Left lung (tissue), 4 donors: ENCODE measurements at regions not wholly inside any gene's neighbourhood (a gene's known extent, or its start where the extent isn't known, plus 50 kb on each side); places are given as distances from the start of the nearest gene placed in this dataset.

Source experiments
- ATAC-seq: fragments of 200-7000 bp; cut with Tn5 transposase; one replicate; pipeline ENCODE4 v1.9.1; 2020; ENCODE audit warnings: moderate library complexity
- DNase-seq, 4 donors: peaks; one replicate each; pipeline ENCODE4 v3.0.0-alpha.2; 2013 to 2020
- H3K27ac ChIP-seq, 2 donors: fragments of 200-600 bp; sonication (generic) in 1 of 2; one replicate each; pipeline versions ENCODE4 v1.5.0 to v1.8.0; 2020 to 2021
- H3K27me3 ChIP-seq, 2 donors: fragments of 200-600 bp; sonication (generic) in 1 of 2; one replicate each; pipeline versions ENCODE4 v1.5.0 to v1.8.0; 2020 to 2021
- H3K36me3 ChIP-seq, 2 donors: fragments of 200-600 bp; sonication (generic) in 1 of 2; one replicate each; pipeline versions ENCODE4 v1.5.0 to v1.8.0; 2020 to 2021
- H3K4me1 ChIP-seq, 2 donors: fragments of 200-600 bp; one replicate each; pipeline ENCODE4 v1.8.0; 2021
- H3K4me3 ChIP-seq, 2 donors: fragments of 200-600 bp; sonication (generic) in 1 of 2; one replicate each; pipeline versions ENCODE4 v1.5.0 to v1.8.0; 2020 to 2021; ENCODE audit warnings: mild to moderate bottlenecking in 1 of 2
- H3K9me3 ChIP-seq, 2 donors: fragments of 200-600 bp; sonication (generic) in 1 of 2; one replicate each; pipeline versions ENCODE4 v1.5.0 to v1.8.0; 2020 to 2021
- intact Hi-C, 2 donors: fragments of 100-400 bp; cut with DNase I; formaldehyde crosslinking; loops; one replicate each; pipeline versions ENCODE4 v1.11.2 to v1.14.2; 2022
- TF ChIP-seq, protein P1 (sequence below), 2 donors: fragments of 200-600 bp; sonication (generic) in 1 of 2; IDR thresholded peaks; one replicate each; pipeline versions ENCODE4 v1.5.0 to v1.8.0; 2021; ENCODE audit warnings: antibody characterized with exemption in 2 of 2
- donor health status: DM: no; HTN: yes; CAD: no.
- donor health status: DM: no; HTN: no; CAD: no.

DNA sequence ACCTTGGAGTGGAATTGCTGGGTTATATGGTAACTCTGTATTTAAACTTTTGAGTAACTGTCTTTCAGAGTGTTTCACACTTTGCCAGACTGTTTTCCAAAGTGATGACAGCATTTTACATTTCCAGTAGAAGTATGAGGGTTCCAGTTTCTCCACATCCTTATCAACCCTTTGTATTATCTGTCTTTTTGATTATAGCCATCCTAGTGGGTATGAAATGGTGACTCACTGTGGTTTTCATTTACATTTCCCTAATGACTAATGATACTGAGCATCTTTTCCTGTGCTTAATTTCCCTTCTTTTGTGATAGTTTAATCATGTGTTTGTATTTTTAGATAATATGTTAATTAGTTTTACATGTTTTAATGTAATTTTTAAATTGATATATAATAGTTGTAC, 138.1 kb upstream of the DAZL start:
- ATAC-seq (no peak), DNase-seq (no peak)
- H3K4me3 ChIP-seq, result no peak overlapping the region
- H3K27ac ChIP-seq, result no peak overlapping the region
- H3K36me3 ChIP-seq, result no peaks in the 10 kb centered on the region
- peaks cover 0 to 6% of the 10 kb centered on the region in 2 donors for H3K9me3 ChIP-seq
- TF ChIP-seq, protein P1, sequence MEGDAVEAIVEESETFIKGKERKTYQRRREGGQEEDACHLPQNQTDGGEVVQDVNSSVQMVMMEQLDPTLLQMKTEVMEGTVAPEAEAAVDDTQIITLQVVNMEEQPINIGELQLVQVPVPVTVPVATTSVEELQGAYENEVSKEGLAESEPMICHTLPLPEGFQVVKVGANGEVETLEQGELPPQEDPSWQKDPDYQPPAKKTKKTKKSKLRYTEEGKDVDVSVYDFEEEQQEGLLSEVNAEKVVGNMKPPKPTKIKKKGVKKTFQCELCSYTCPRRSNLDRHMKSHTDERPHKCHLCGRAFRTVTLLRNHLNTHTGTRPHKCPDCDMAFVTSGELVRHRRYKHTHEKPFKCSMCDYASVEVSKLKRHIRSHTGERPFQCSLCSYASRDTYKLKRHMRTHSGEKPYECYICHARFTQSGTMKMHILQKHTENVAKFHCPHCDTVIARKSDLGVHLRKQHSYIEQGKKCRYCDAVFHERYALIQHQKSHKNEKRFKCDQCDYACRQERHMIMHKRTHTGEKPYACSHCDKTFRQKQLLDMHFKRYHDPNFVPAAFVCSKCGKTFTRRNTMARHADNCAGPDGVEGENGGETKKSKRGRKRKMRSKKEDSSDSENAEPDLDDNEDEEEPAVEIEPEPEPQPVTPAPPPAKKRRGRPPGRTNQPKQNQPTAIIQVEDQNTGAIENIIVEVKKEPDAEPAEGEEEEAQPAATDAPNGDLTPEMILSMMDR (IDR thresholded peaks at IDR 0.05), result no peak
- intact Hi-C loops, result no loop called here
- no peaks in the 10 kb centered on the region for H3K27me3 ChIP-seq
- no peaks in the 10 kb centered on the region for H3K4me1 ChIP-seq

DNA sequence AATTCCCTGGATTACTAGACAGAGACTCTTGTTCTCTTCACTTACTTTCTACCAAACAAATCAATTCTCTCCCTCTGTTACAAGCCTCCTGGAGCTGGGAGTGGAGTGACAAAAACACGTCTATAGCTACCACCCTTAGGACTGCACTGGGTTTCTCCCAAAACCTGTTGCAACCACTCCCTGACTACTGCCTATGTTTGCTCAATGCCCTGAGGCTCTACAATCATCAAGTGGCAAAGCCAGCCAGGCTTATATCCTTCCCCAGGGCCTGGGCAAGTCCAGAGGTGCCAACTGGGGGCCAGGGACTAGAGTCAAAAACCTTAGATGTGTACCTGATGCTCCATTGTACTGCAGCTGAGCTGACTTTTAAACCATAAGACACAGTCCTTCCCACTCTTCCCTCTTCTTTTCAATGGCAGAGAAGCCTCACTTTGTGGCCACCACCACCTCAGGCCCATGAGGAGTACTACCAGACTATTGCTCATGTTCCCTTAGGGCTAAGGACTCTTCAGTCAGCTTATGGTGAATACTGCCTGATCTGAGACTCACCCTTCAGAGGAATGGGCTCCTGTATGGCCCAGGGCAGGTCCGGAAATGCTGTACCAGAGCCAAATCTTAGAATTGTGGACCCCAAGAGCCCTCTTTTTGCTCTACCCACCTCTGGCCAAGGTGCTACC, 125.4 kb upstream of the PLCL2 start:
- H3K4me1 ChIP-seq, result no peaks in the 10 kb centered on the region
- TF ChIP-seq, protein P1 (IDR thresholded peaks at IDR 0.05), result no peak
- no peak for ATAC-seq
- H3K4me3 ChIP-seq, result no peak overlapping the region
- no peaks in the 10 kb centered on the region for H3K36me3 ChIP-seq
- H3K27me3 ChIP-seq, result no peaks in the 10 kb centered on the region
- H3K27ac ChIP-seq, result no peak overlapping the region
- intact Hi-C loops, result no loop called here
- DNase-seq, result no peak
- H3K9me3 ChIP-seq, result no peaks in the 10 kb centered on the region

DNA sequence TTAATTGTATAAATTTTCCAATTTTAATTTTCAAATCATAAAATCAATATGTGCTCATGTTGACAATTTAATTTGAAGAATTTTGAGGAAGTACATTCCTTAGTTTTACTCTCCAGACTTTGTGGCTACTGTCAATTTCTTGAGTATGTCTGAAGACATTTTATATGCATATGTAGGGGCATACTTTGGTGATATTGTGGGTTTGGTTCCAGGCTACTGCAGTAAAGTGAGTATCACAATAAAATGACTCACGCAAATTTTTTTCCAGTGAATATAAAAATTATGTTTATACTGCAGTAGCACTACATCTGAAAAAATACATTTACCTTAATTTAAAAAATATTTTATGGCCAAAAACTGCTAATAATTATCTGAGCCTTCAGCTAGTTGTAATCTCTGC, 123.2 kb upstream of the PLCL2 start:
- intact Hi-C loops, result no loop called here
- H3K9me3 ChIP-seq, result no peaks in the 10 kb centered on the region
- ATAC-seq (no peak), DNase-seq (no peak)
- H3K36me3 ChIP-seq, result no peaks in the 10 kb centered on the region
- H3K27ac ChIP-seq, result no peak overlapping the region
- no peaks in the 10 kb centered on the region for H3K4me1 ChIP-seq
- H3K27me3 ChIP-seq, result no peaks in the 10 kb centered on the region
- TF ChIP-seq, protein P1 (IDR thresholded peaks at IDR 0.05), result no peak
- no peak overlapping the region for H3K4me3 ChIP-seq

DNA sequence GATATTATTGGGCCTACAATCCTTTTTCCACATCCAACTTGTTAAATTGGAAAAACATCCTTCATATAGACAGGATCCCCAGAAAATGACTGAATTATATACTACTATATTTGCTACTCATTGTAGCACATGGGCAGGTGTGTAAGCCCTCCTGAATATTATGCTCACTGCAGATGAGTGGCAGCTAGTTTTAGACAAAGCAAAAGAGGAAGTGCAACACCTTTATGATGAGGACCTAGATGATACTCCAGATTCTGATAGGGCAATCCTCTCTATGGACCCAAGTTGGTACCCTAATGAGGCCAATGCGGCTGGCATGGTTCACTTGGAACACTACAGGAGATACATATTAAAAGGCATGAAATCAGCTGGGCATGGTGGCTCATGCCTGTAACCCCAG, 119.1 kb upstream of the PLCL2 start:
- no peaks in the 10 kb centered on the region for H3K27me3 ChIP-seq
- TF ChIP-seq, protein P1 (IDR thresholded peaks at IDR 0.05), result no peak
- intact Hi-C loops, result no loop called here
- no peak overlapping the region for H3K27ac ChIP-seq
- H3K9me3 ChIP-seq, result no peaks in the 10 kb centered on the region
- H3K4me1 ChIP-seq, result no peaks in the 10 kb centered on the region
- no peaks in the 10 kb centered on the region for H3K36me3 ChIP-seq
- DNase-seq, result no peak
- ATAC-seq, result no peak
- H3K4me3 ChIP-seq, result no peak overlapping the region

DNA sequence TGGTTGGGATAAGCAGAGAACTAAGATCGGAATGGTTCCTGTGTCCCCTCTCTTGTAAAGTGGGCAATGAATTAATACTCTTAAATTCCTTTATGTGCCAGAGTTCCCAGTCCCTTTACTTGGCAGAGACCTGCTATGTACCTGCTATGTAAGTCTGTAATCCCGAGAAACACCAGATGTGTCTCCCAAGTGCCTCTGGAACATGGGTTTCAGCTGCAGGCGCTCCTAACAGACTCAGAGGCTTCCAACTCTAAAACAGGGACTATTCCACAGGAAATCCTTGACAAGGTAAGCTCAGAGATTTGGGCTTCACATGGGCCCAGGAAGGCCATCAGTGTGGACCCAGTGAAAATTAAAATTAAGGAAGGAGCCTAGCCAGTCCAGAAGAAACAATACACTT, 117.7 kb upstream of the PLCL2 start:
- no peaks in the 10 kb centered on the region for H3K36me3 ChIP-seq
- H3K4me3 ChIP-seq, result no peak overlapping the region
- no peak overlapping the region for H3K27ac ChIP-seq
- intact Hi-C loops, result no loop called here
- TF ChIP-seq, protein P1 (IDR thresholded peaks at IDR 0.05), result no peak
- H3K27me3 ChIP-seq, result no peaks in the 10 kb centered on the region
- H3K4me1 ChIP-seq, result no peaks in the 10 kb centered on the region
- no peak for ATAC-seq
- H3K9me3 ChIP-seq, result no peaks in the 10 kb centered on the region
- DNase-seq, result peak in 1 of 4 donors; percentile 16
